ENCODE measurements at regions not wholly inside any gene's neighbourhood (a gene's known extent, or its start where the extent isn't known, plus 50 kb on each side); places are given as distances from the start of the nearest gene placed in this dataset.
A peak's percentile ranks its signal among the peaks of the same experiment; 100 is the strongest.

DNA sequence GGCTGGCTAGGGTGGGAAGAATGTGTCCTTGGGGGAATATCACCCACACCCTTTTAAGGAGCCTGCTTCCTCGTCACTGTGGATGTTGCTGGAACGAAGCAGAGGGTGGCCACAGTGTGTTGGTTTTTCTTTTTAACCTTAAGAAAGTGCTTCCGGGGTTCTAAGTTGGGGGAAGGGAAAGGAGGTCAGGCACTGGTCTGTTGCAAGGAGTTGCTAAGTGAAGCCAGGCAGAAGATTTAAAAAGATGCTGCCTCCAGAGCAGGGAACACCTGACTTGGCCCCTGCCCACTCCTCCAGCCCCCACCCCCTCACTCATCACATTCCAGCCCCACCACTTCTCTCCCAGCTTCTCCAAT, 213.1 kb downstream of the EMX2 start:
- DNase-seq (ENCODE audit: low read depth in 1 of 2, low spot score in 2 of 2) = no peak
- Histone ChIP-seq H3K23ac (ENCODE audit: insufficient read length) (no peak overlapping the region), H3K4me3 (ENCODE audit: extremely low read depth in 1 of 4, insufficient read depth in 2 of 4, low read depth in 3 of 4, low read length in 4 of 4) (no peak overlapping the region), H3K14ac (ENCODE audit: insufficient read length) (no peak overlapping the region), H2BK12ac (ENCODE audit: low read depth, low read length) (no peak overlapping the region), H3K9me3 (ENCODE audit: insufficient read depth in 2 of 2, low read depth in 1 of 2, low read length in 1 of 2) (no peaks in the 10 kb centered on the region), H2BK15ac (ENCODE audit: low read length) (no peak overlapping the region), H3K56ac (replicated peaks; ENCODE audit: insufficient read length, low read depth, low read length) (no peak overlapping the region), H3K18ac (ENCODE audit: extremely low read depth, low read length) (no peak overlapping the region), H3K23me2 (ENCODE audit: low read depth, low read length) (no peaks in the 10 kb centered on the region), H4K20me1 (replicated peaks in 1 of 2; ENCODE audit: control insufficient read depth in 1 of 2, insufficient read depth in 2 of 2, low read length in 2 of 2) (no peaks in the 10 kb centered on the region), H2AK5ac (ENCODE audit: low read depth, low read length) (no peak overlapping the region), H3K79me1 (ENCODE audit: low read depth, low read length) (no peaks in the 10 kb centered on the region), H3K4ac (replicated peaks; ENCODE audit: insufficient read length, low read depth, low read length) (no peak overlapping the region), H2BK5ac (ENCODE audit: low read depth, low read length) (no peak overlapping the region), H3K79me2 (ENCODE audit: control insufficient read depth in 1 of 2, insufficient read depth in 2 of 2, low read length in 2 of 2) (no peaks in the 10 kb centered on the region), H2BK120ac (replicated peaks; ENCODE audit: low read depth, low read length) (no peak overlapping the region), H3K4me1 (replicated peaks in 1 of 4; ENCODE audit: control insufficient read depth in 3 of 4, insufficient read depth in 4 of 4, low read length in 3 of 4) (peaks cover 0 to 5% (median 0%) of the 10 kb centered on the region in 4 experiments; a peak in 1 of 7 replicates), H3K27ac (ENCODE audit: low read depth, low read length) (no peak overlapping the region), H4K91ac (replicated peaks; ENCODE audit: insufficient read length, low read length) (no peak overlapping the region), H3K36me3 (ENCODE audit: control insufficient read depth in 2 of 4, insufficient read depth in 4 of 4, low read length in 3 of 4) (no peaks in the 10 kb centered on the region), H4K8ac (ENCODE audit: extremely low read depth, insufficient read depth, low read length) (no peak overlapping the region), H2BK20ac (ENCODE audit: low read length) (no peak overlapping the region), H3K9ac (replicated peaks in 1 of 4; ENCODE audit: extremely low read depth in 1 of 4, low read depth in 3 of 4, low read length in 3 of 4) (no peak overlapping the region), H3K4me2 (ENCODE audit: insufficient read depth in 1 of 2, low read depth in 2 of 2, low read length in 2 of 2) (no peak overlapping the region), H3K27me3 (replicated peaks in 1 of 4; ENCODE audit: control insufficient read depth in 3 of 4, extremely low read depth in 1 of 4, insufficient read depth in 3 of 4, low read length in 3 of 4) (no peaks in the 10 kb centered on the region), H4K5ac (ENCODE audit: insufficient read length, low read depth, low read length) (no peak overlapping the region), H2AFZ (ENCODE audit: low read length) (peak overlapping the region; percentile 70; the same call in 1 of the 2 replicates)
- FAIRE-seq = no peak
- ChIA-PET CTCF (ENCODE audit: partially characterized antibody) (interaction anchor here (0.7 to 1.6 kb wide), 5 partner anchors 10 to 237 kb away, joined by 3 read pairs; no protein-coding TSS in a partner anchor), POLR2A (ENCODE audit: partially characterized antibody) (no interaction called here)
- TF ChIP-seq RFX5 (IDR thresholded peaks at IDR 0.05; ENCODE audit: borderline replicate concordance, low read depth, low read length) = peak; percentile 62; the same call in 1 of the 2 replicates
- peak; percentile 12; the same call in 1 of the 2 replicates for TF ChIP-seq TEAD4 (IDR thresholded peaks at IDR 0.05; ENCODE audit: low read depth, low read length)
- TF ChIP-seq, protein P1, sequence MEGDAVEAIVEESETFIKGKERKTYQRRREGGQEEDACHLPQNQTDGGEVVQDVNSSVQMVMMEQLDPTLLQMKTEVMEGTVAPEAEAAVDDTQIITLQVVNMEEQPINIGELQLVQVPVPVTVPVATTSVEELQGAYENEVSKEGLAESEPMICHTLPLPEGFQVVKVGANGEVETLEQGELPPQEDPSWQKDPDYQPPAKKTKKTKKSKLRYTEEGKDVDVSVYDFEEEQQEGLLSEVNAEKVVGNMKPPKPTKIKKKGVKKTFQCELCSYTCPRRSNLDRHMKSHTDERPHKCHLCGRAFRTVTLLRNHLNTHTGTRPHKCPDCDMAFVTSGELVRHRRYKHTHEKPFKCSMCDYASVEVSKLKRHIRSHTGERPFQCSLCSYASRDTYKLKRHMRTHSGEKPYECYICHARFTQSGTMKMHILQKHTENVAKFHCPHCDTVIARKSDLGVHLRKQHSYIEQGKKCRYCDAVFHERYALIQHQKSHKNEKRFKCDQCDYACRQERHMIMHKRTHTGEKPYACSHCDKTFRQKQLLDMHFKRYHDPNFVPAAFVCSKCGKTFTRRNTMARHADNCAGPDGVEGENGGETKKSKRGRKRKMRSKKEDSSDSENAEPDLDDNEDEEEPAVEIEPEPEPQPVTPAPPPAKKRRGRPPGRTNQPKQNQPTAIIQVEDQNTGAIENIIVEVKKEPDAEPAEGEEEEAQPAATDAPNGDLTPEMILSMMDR (IDR thresholded peaks at IDR 0.05; ENCODE audit: control extremely low read depth in 1 of 3, insufficient read depth in 1 of 3, low read depth in 1 of 3, low read length in 3 of 3) = no peak
- TF ChIP-seq CHD2 (IDR thresholded peaks at IDR 0.05; ENCODE audit: low read length) = no peak
- TF ChIP-seq PHF8 (conservative IDR thresholded peaks at IDR 0.05; ENCODE audit: low read depth, low read length) = no peak
- no peak for TF ChIP-seq GTF2F1 (IDR thresholded peaks at IDR 0.05; ENCODE audit: borderline replicate concordance, low read depth, low read length)
- TF ChIP-seq ASH2L (IDR thresholded peaks at IDR 0.05; ENCODE audit: low read length) = no peak
- WGBS, 2 experiments (ENCODE audit: extremely low coverage in 1 of 2, insufficient coverage in 1 of 2, insufficient read length in 1 of 2, insufficient replicate concordance in 2 of 2, low coverage in 1 of 2, low lambda C conversion rate in 2 of 2, missing lambda C conversion rate in 1 of 2) = 73% methylated on average over 3 of the region's 3 CpGs; no CpG with 5 or more reads in 1 of the 2 experiments

All from H1 (cell line).